ENCODE measurements at regions not wholly inside any gene's neighbourhood (a gene's known extent, or its start where the extent isn't known, plus 50 kb on each side); places are given as distances from the start of the nearest gene placed in this dataset.

DNA sequence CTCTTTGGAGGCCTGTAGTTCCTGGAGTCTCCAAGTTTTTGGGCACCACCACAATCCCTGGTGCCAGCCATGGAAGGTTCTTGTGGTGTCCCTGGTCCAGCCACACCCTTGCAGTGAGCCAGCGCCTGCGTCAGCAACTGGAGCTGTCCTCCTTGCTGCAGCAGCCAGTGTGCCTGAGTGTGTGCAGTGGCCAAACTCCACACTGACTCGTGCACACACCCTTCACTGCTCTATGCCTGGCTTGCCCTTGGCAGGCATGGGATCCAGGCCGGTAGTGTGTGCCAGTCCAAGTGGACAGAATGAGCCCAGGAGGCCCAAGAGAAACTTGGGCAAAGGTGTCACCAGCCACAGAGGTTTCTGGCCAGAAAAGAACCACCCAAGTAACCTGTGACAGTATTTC lies 1074.0 kb downstream of the PCDH18 start:
- no TSS peak for BruUV-seq (replicated peaks)
- Histone ChIP-seq H2AK9ac (replicated peaks; ENCODE audit: low read depth, low read length, poor library complexity) (no peak overlapping the region), H2BK5ac (ENCODE audit: low read depth, low read length, poor library complexity, severe bottlenecking) (no peak overlapping the region), H4K20me1 (ENCODE audit: insufficient read depth, low read length) (no peaks in the 10 kb centered on the region), H4K5ac (ENCODE audit: low read depth, low read length) (no peak overlapping the region), H4K91ac (ENCODE audit: insufficient read depth, low read depth, low read length) (no peak overlapping the region), H3K4me3 (ENCODE audit: insufficient read depth, low read depth, low read length) (no peak overlapping the region), H3K9ac (ENCODE audit: low read depth, low read length) (no peak overlapping the region), H3K27me3 (ENCODE audit: control insufficient read depth, insufficient read depth, low read length) (no peaks in the 10 kb centered on the region), H3K23ac (ENCODE audit: low read depth, low read length) (no peak overlapping the region), H3K9me1 (ENCODE audit: insufficient read depth, low read length) (no peaks in the 10 kb centered on the region), H2AFZ (replicated peaks; ENCODE audit: low read length, poor library complexity) (no peak overlapping the region), H2BK20ac (ENCODE audit: low read depth, low read length) (no peak overlapping the region), H3K27ac (ENCODE audit: insufficient read depth, low read length) (no peak overlapping the region), H3K79me1 (ENCODE audit: low read depth in 1 of 2, low read length in 2 of 2) (no peaks in the 10 kb centered on the region), H3K14ac (replicated peaks; ENCODE audit: low read depth, low read length) (no peak overlapping the region), H3K4me1 (ENCODE audit: control insufficient read depth, insufficient read depth, low read length) (no peaks in the 10 kb centered on the region), H3K9me3 (ENCODE audit: control insufficient read depth, insufficient read depth, low read length) (no peaks in the 10 kb centered on the region), H2BK120ac (ENCODE audit: low read depth, low read length) (no peak overlapping the region), H2BK15ac (ENCODE audit: low read depth, low read length) (no peak overlapping the region), H2AK5ac (ENCODE audit: low read depth, low read length) (no peak overlapping the region), H3K36me3 (ENCODE audit: control insufficient read depth, insufficient read depth, low read length) (no peaks in the 10 kb centered on the region), H4K8ac (ENCODE audit: low read depth in 2 of 2, low read length in 2 of 2) (no peak overlapping the region), H3K4me2 (ENCODE audit: low read depth, low read length) (no peak overlapping the region), H3K18ac (ENCODE audit: low read depth, low read length) (no peak overlapping the region), H3K56ac (ENCODE audit: extremely low read depth, insufficient read depth, low read length) (no peak overlapping the region), H3K4ac (ENCODE audit: low read depth, low read length) (no peak overlapping the region)
- CTCF ChIA-PET, result no interaction called here
- no peak for DNase-seq
- dilution Hi-C loops (cut with HindIII; ENCODE audit: low sequenced_read_pairs, unreplicated experiment) (no loop called here), intact Hi-C loops (cut with micrococcal nuclease) (no loop called here), in situ Hi-C loops (cut with MboI; ENCODE audit: low sequenced_read_pairs) (no loop called here)
- WGBS, 2 experiments (ENCODE audit: extremely low coverage in 2 of 2, insufficient read length in 1 of 2), result 71% methylated on average over 1 of the region's 4 CpGs; no CpG with 5 or more reads in 1 of the 2 experiments
- TF ChIP-seq RAD21 (IDR thresholded peaks at IDR 0.05; ENCODE audit: low read length) (no peak), CEBPB (IDR thresholded peaks at IDR 0.05; ENCODE audit: low read depth, low read length) (no peak), POLR2A (IDR thresholded peaks at IDR 0.05; ENCODE audit: low read depth, low read length) (no peak)
- POLR2A ChIA-PET (ENCODE audit: unreplicated experiment), result no interaction called here
- ATAC-seq (ENCODE audit: low read depth), result no peak

Data from IMR-90 (cell line).